HEK293T (cell line): ENCODE measurements at regions not wholly inside any gene's neighbourhood (a gene's known extent, or its start where the extent isn't known, plus 50 kb on each side); places are given as distances from the start of the nearest gene placed in this dataset.
A peak's percentile ranks its signal among the peaks of the same experiment; 100 is the strongest.

Experiments
- CTCF ChIA-PET: fragments of 350-600 bp; formaldehyde crosslinking; extraction: SDS; loops from one replicate; lab custom pipeline; 2021; ENCODE audit warnings: antibody characterized with exemption, inconsistent platforms; lab: Yijun Ruan, JAX
- POLR2A ChIA-PET: fragments of 350-600 bp; formaldehyde crosslinking; extraction: SDS; loops from one replicate; lab custom pipeline; 2020; ENCODE audit warnings: antibody characterized with exemption, inconsistent platforms; lab: Yijun Ruan, JAX
- DNase-seq: peaks from one replicate; pipeline ENCODE4 v3.0.0; 2012; ENCODE audit warnings: mixed read lengths; ENCODE audit errors: extremely low spot score
- ARNT ChIP-seq: fragments of 450-650 bp; IDR thresholded peaks from 2 replicates; pipeline ENCODE4 v1.6.1; 2017; ENCODE audit warnings: mild to moderate bottlenecking
- BHLHE40 ChIP-seq: fragments of 450-650 bp; IDR thresholded peaks from 2 replicates; pipeline ENCODE4 v1.6.1; 2016; ENCODE audit warnings: mild to moderate bottlenecking, moderate library complexity, borderline replicate concordance
- CTBP1 ChIP-seq: fragments of 450-650 bp; IDR thresholded peaks from 2 replicates; pipeline ENCODE4 v1.6.1; 2016; ENCODE audit warnings: borderline replicate concordance
- ELF4 ChIP-seq: fragments of 450-650 bp; IDR thresholded peaks from 2 replicates; pipeline ENCODE4 v1.6.1; 2017; ENCODE audit warnings: antibody characterized with exemption
- FOXA1 ChIP-seq: fragments of 450-650 bp; IDR thresholded peaks from 2 replicates; pipeline ENCODE4 v1.6.1; 2016; ENCODE audit warnings: mild to moderate bottlenecking
- FOXK2 ChIP-seq: fragments of 450-650 bp; IDR thresholded peaks from 2 replicates; pipeline ENCODE4 v1.6.1; 2016; ENCODE audit warnings: mild to moderate bottlenecking
- FOXM1 ChIP-seq: fragments of 450-650 bp; IDR thresholded peaks from 2 replicates; pipeline ENCODE4 v1.6.1; 2017; ENCODE audit warnings: mild to moderate bottlenecking, borderline replicate concordance
- HDGF ChIP-seq: fragments of 450-650 bp; IDR thresholded peaks from 2 replicates; pipeline ENCODE4 v1.6.1; 2017; ENCODE audit warnings: antibody characterized with exemption, borderline replicate concordance
- L3MBTL2 ChIP-seq: fragments of 450-650 bp; conservative IDR thresholded peaks from 2 replicates; pipeline ENCODE4 v1.6.1; 2016; ENCODE audit warnings: mild to moderate bottlenecking
- LEF1 ChIP-seq: fragments of 450-650 bp; IDR thresholded peaks from 2 replicates; pipeline ENCODE4 v1.6.1; 2017; ENCODE audit warnings: mild to moderate bottlenecking, borderline replicate concordance
- NFRKB ChIP-seq: fragments of 450-650 bp; IDR thresholded peaks from 2 replicates; pipeline ENCODE4 v1.6.1; 2016; ENCODE audit warnings: mild to moderate bottlenecking, moderate library complexity
- PKNOX1 ChIP-seq: fragments of 450-650 bp; IDR thresholded peaks from 2 replicates; pipeline ENCODE4 v1.6.1; 2016
- SP1 ChIP-seq: fragments of 450-650 bp; IDR thresholded peaks from 2 replicates; pipeline ENCODE4 v1.6.1; 2017
- SUZ12 ChIP-seq: fragments of 450-650 bp; IDR thresholded peaks from 2 replicates; pipeline ENCODE4 v1.6.1; 2016; ENCODE audit warnings: mild to moderate bottlenecking
- TARDBP ChIP-seq: fragments of 450-650 bp; IDR thresholded peaks from 2 replicates; pipeline ENCODE4 v1.6.1; 2016
- ZNF384 ChIP-seq: fragments of 450-650 bp; IDR thresholded peaks from 2 replicates; pipeline ENCODE4 v1.6.1; 2016

GRCh38 chr15:23910030-23910429, 222.9 kb upstream of the NDN start:
- no peak for TF ChIP-seq NFRKB
- TF ChIP-seq ELF4 = no peak
- no peak for TF ChIP-seq L3MBTL2
- ChIA-PET CTCF (no interaction called here), POLR2A (no interaction called here)
- DNase-seq = no peak

GRCh38 chr15:23912191-23912590, 225.1 kb upstream of the NDN start:
- CTCF ChIA-PET = no interaction called here
- peak; percentile 4 for DNase-seq
- POLR2A ChIA-PET = no interaction called here
- TF ChIP-seq PKNOX1 (no peak), NFRKB (no peak), HDGF (no peak), LEF1 (no peak), SP1 (no peak), L3MBTL2 (no peak), FOXA1 (no peak), FOXK2 (no peak), ELF4 (no peak), BHLHE40 (no peak), TARDBP (no peak), SUZ12 (no peak)

GRCh38 chr15:23913081-23913480, 226.0 kb upstream of the NDN start:
- ChIA-PET CTCF (no interaction called here), POLR2A (no interaction called here)
- TF ChIP-seq ZNF384 (no peak), TARDBP (no peak), L3MBTL2 (no peak), FOXA1 (no peak), SP1 (no peak), BHLHE40 (no peak), SUZ12 (no peak), LEF1 (no peak)
- DNase-seq = no peak

- DNase-seq = no peak
- no peak for TF ChIP-seq LEF1
- no peak for TF ChIP-seq FOXA1
- TF ChIP-seq FOXM1 = no peak
- TF ChIP-seq L3MBTL2 = no peak
- TF ChIP-seq NFRKB = no peak
- no peak for TF ChIP-seq HDGF
- no peak for TF ChIP-seq TARDBP
- CTCF ChIA-PET = no interaction called here
- POLR2A ChIA-PET = no interaction called here
Observed at GRCh38 chr15:23913635-23914034, 226.5 kb upstream of the NDN start.

GRCh38 chr15:23924686-23925085, 237.6 kb upstream of the NDN start:
- CTCF ChIA-PET = no interaction called here

GRCh38 chr15:23954931-23955330, 267.8 kb upstream of the NDN start:
- CTCF ChIA-PET = no interaction called here

More at GRCh38 chr15:23924686-23925085, 237.6 kb upstream of the NDN start:
- TF ChIP-seq FOXA1 = no peak
- no peak for TF ChIP-seq TARDBP
- TF ChIP-seq ZNF384 = no peak
- no peak for TF ChIP-seq CTBP1
- no peak for TF ChIP-seq BHLHE40
- TF ChIP-seq HDGF = no peak
- TF ChIP-seq NFRKB = no peak
- no peak for TF ChIP-seq LEF1
- no peak for TF ChIP-seq FOXK2
- POLR2A ChIA-PET = no interaction called here
- no peak for DNase-seq

More at GRCh38 chr15:23954931-23955330, 267.8 kb upstream of the NDN start:
- no peak for TF ChIP-seq LEF1
- no peak for TF ChIP-seq ZNF384
- TF ChIP-seq SUZ12 = no peak
- TF ChIP-seq CTBP1 = no peak
- no peak for TF ChIP-seq FOXM1
- TF ChIP-seq PKNOX1 = no peak
- no peak for TF ChIP-seq BHLHE40
- TF ChIP-seq ARNT = no peak
- TF ChIP-seq TARDBP = no peak
- no peak for TF ChIP-seq SP1
- TF ChIP-seq ELF4 = no peak
- TF ChIP-seq FOXK2 = no peak
- no peak for TF ChIP-seq NFRKB
- no peak for TF ChIP-seq HDGF
- POLR2A ChIA-PET = no interaction called here
- no peak for DNase-seq
